Lower lobe of right lung (tissue), 2 donors: ENCODE measurements at regions not wholly inside any gene's neighbourhood (a gene's known extent, or its start where the extent isn't known, plus 50 kb on each side); places are given as distances from the start of the nearest gene placed in this dataset.

Experiments
- ATAC-seq, 2 donors: fragments of 200-7000 bp; cut with Tn5 transposase; one replicate each; pipeline ENCODE4 v1.9.1; 2020 to 2022; ENCODE audit warnings: mild to moderate bottlenecking in 2 of 2, moderate library complexity in 2 of 2
- DNase-seq: peaks from one replicate; pipeline ENCODE4 v3.0.0-alpha.2; 2020
- H3K27ac ChIP-seq: fragments of 200-600 bp; one replicate; pipeline ENCODE4 v1.8.0; 2022
- H3K27me3 ChIP-seq: fragments of 200-600 bp; one replicate; pipeline ENCODE4 v1.8.0; 2022; ENCODE audit warnings: low read depth
- H3K36me3 ChIP-seq: fragments of 200-600 bp; one replicate; pipeline ENCODE4 v1.8.0; 2022; ENCODE audit warnings: mild to moderate bottlenecking
- H3K4me1 ChIP-seq: fragments of 200-600 bp; one replicate; pipeline ENCODE4 v1.8.0; 2022
- H3K4me3 ChIP-seq: fragments of 200-600 bp; one replicate; pipeline ENCODE4 v1.8.0; 2022; ENCODE audit warnings: mild to moderate bottlenecking
- H3K9me3 ChIP-seq: fragments of 200-600 bp; one replicate; pipeline ENCODE4 v1.8.0; 2022
- intact Hi-C: fragments of 100-400 bp; cut with DNase I; formaldehyde crosslinking; loops from one replicate; pipeline ENCODE4 v1.11.0; 2022
- TF ChIP-seq, protein P1 (sequence below): fragments of 200-600 bp; IDR thresholded peaks from one replicate; pipeline ENCODE4 v1.8.0; 2022; ENCODE audit warnings: antibody characterized with exemption, mild to moderate bottlenecking
- donor health status: DM: no; HTN: yes; CAD: no; lungs with severe emphysema.

DNA sequence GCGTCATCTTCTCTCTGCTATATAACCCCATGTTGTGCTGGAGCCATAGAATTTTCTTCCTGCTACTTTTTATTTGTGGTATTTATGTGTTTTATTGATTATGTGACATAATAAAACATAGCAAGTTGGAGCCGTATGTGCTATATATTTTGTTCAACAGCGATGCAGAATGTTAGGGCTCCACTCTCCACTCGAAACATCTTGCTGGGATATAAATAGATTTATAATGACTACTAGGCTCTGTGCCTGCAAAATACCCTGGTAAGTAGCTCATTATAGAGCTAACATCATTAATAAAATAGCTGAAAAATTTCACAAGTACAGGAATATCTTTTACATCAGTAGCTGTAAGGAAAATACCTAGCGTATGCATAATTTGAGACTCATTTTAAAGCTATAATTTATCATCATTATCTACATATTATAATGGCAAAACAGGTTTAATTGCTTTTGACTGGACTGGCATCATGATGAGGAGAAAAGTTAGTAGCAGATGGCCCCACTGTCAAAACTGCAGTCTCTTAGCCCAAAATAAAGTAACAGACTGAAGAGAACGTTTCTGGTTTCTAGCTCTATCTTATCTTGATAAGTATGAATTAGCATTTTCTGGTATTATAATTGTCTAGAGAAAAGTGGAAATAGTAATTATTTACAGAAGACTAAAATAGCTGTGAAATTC lies 263.0 kb downstream of the NEDD1 start:
- TF ChIP-seq, protein P1, sequence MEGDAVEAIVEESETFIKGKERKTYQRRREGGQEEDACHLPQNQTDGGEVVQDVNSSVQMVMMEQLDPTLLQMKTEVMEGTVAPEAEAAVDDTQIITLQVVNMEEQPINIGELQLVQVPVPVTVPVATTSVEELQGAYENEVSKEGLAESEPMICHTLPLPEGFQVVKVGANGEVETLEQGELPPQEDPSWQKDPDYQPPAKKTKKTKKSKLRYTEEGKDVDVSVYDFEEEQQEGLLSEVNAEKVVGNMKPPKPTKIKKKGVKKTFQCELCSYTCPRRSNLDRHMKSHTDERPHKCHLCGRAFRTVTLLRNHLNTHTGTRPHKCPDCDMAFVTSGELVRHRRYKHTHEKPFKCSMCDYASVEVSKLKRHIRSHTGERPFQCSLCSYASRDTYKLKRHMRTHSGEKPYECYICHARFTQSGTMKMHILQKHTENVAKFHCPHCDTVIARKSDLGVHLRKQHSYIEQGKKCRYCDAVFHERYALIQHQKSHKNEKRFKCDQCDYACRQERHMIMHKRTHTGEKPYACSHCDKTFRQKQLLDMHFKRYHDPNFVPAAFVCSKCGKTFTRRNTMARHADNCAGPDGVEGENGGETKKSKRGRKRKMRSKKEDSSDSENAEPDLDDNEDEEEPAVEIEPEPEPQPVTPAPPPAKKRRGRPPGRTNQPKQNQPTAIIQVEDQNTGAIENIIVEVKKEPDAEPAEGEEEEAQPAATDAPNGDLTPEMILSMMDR = no peak
- intact Hi-C loops = no loop called here
- H3K9me3 ChIP-seq = no peaks in the 10 kb centered on the region
- no peaks in the 10 kb centered on the region for H3K36me3 ChIP-seq
- H3K27me3 ChIP-seq = no peaks in the 10 kb centered on the region
- no peak overlapping the region for H3K27ac ChIP-seq
- ATAC-seq = no peak
- no peaks in the 10 kb centered on the region for H3K4me1 ChIP-seq
- no peak for DNase-seq
- no peak overlapping the region for H3K4me3 ChIP-seq

DNA sequence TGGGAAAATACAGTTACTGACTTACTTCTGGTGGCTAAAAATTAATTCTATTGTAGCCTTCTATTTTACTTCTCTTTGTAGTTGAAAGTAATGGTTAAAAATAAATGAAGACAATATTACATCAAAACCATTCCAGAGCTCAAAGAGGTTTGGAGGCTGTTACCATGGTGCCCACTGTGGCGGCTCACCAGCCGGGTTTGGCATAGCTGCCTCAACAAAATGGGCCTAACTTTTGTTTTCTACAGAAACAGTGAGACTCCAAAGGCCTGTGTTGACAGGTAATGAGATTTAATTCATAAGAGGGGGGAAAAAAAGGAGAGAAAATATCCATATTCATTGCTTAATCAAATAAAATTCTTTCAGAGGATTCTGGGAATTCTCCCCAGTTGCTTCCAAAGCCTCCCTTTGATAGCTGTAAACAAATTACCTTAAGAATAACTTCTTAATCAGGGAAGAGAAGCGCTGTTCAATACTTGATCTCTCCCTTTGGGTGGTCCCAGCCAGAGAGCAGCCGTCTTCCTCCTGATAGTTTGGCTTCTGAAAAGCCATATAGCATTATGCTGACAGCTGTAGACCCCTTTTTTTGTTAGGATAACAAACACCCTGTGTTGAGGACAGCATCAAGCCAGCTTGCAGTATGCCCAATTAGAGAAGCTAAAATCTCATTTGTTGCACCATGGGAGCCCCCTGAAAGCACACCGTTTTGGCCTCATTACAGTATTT lies 266.8 kb downstream of the NEDD1 start:
- DNase-seq (no peak), ATAC-seq (no peak)
- Histone ChIP-seq H3K4me1 (no peaks in the 10 kb centered on the region), H3K27ac (no peak overlapping the region), H3K27me3 (no peaks in the 10 kb centered on the region), H3K4me3 (no peak overlapping the region), H3K9me3 (no peaks in the 10 kb centered on the region), H3K36me3 (no peaks in the 10 kb centered on the region)
- intact Hi-C loops = no loop called here
- TF ChIP-seq, protein P1 = no peak

DNA sequence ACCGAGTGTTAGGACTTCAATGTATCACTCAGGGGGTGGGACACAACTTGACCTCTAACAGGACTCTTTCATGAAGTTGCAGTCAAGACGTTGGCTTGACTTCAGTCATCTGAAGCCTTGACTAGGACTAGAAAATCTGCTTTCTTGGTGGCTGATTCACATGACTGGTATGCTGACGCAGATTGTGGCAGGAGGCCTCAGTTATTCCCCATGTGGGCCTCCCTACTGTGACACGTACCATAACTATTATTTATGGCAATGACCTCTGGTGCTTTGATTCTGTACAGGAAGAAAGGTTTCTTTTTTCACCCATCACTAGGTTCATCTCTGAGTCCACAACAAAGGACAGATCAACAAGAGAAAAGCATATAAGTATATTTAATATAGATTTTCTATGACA lies 270.4 kb downstream of the NEDD1 start:
- Histone ChIP-seq H3K27me3 (no peaks in the 10 kb centered on the region), H3K9me3 (no peaks in the 10 kb centered on the region), H3K36me3 (no peaks in the 10 kb centered on the region), H3K27ac (no peak overlapping the region), H3K4me1 (no peaks in the 10 kb centered on the region), H3K4me3 (no peak overlapping the region)
- DNase-seq (no peak), ATAC-seq (no peak)
- TF ChIP-seq, protein P1 = no peak
- intact Hi-C loops = no loop called here

DNA sequence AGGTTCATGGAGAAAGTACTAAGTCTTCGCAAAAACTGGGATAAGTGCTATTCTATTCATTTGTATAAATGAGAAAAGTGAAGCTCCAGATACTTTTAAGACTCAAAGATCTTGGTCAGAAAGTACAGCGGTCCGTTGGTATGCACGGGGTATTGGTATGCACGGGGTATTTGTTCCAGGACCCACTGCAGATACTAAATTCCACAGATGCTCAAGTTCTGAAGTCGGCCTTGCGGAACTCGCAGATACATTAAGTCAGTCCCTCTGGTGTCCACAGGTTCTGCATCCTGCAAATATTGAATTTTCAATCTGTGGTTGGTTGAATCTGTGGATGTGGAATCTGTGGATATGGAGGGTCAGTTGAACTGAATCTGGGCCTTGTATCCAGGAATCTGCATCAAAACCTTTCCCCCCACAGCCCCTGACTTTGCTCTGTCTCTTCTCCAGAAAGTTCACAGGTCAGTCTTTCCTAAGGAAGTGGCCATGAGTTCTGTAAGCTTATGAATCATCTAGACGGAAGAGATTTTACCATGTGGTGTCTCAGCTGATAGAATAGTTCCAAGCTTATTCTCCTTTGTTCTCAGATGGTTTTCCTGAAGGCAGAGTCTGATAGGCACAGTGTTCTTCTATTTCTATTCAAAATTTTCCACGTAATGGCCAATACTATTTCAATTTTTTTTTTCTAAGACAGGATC lies 274.7 kb downstream of the NEDD1 start:
- Histone ChIP-seq H3K36me3 (no peaks in the 10 kb centered on the region), H3K27ac (no peak overlapping the region), H3K9me3 (no peaks in the 10 kb centered on the region), H3K4me1 (no peaks in the 10 kb centered on the region), H3K4me3 (no peak overlapping the region), H3K27me3 (no peaks in the 10 kb centered on the region)
- ATAC-seq = no peak
- intact Hi-C loops = no loop called here
- DNase-seq = no peak
- TF ChIP-seq, protein P1 = no peak

DNA sequence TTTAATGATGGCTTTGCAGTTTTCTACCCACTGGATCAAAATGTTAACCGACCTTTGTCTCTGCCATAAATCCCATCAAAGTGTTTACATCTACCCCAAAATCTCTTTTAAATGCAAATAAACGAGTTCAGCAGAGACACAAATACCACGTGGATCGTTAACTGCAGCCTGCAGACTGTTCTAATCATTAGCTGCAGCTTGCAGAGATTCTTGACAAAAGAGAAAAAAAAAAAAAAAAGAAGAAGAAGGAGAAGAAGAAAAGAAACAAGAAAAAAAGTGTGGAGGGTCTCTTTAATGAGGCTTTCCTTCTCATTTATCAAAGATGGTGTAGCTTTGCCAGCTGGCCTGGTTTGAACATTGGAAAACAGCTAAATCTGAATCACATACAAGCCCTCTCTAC lies 275.7 kb downstream of the NEDD1 start:
- Histone ChIP-seq H3K4me1 (no peaks in the 10 kb centered on the region), H3K27me3 (no peaks in the 10 kb centered on the region), H3K27ac (no peak overlapping the region), H3K9me3 (peaks cover 6% of the 10 kb centered on the region), H3K36me3 (no peaks in the 10 kb centered on the region), H3K4me3 (no peak overlapping the region)
- ATAC-seq (no peak), DNase-seq (no peak)
- intact Hi-C loops = no loop called here
- TF ChIP-seq, protein P1 = no peak
